Upper lobe of right lung (tissue), 1 donor: ENCODE measurements at regions not wholly inside any gene's neighbourhood (a gene's known extent, or its start where the extent isn't known, plus 50 kb on each side); places are given as distances from the start of the nearest gene placed in this dataset.

ENCODE experiments used
- ATAC-seq: fragments of 200-7000 bp; cut with Tn5 transposase; one replicate; pipeline ENCODE4 v1.9.1; 2020; ENCODE audit warnings: mild to moderate bottlenecking, moderate library complexity
- DNase-seq: peaks from one replicate; pipeline ENCODE4 v3.0.0-alpha.2; 2020
- H3K27ac ChIP-seq: fragments of 200-600 bp; one replicate; pipeline ENCODE4 v1.8.0; 2022
- H3K27me3 ChIP-seq: fragments of 200-600 bp; one replicate; pipeline ENCODE4 v1.8.0; 2022; ENCODE audit warnings: mild to moderate bottlenecking
- H3K36me3 ChIP-seq: fragments of 200-600 bp; one replicate; pipeline ENCODE4 v1.8.0; 2022
- H3K4me1 ChIP-seq: fragments of 200-600 bp; one replicate; pipeline ENCODE4 v1.8.0; 2022
- H3K4me3 ChIP-seq: fragments of 200-600 bp; one replicate; pipeline ENCODE4 v1.8.0; 2022; ENCODE audit warnings: mild to moderate bottlenecking
- H3K9me3 ChIP-seq: fragments of 200-600 bp; one replicate; pipeline ENCODE4 v1.8.0; 2022
- CTCF ChIP-seq: fragments of 200-600 bp; IDR thresholded peaks from one replicate; pipeline ENCODE4 v1.8.0; 2022; ENCODE audit warnings: antibody characterized with exemption
- intact Hi-C: fragments of 100-400 bp; cut with DNase I; formaldehyde crosslinking; loops from one replicate; pipeline ENCODE4 v1.11.0; 2022
- donor health status: DM: no; HTN: yes; CAD: no; lungs with severe emphysema.

GRCh38 chr2:117057016-117057415 lies 757.5 kb upstream of the DDX18 start:
- no peak overlapping the region for H3K27ac ChIP-seq
- intact Hi-C loops: no loop called here
- no peaks in the 10 kb centered on the region for H3K9me3 ChIP-seq
- DNase-seq (no peak), ATAC-seq (no peak)
- H3K27me3 ChIP-seq: no peaks in the 10 kb centered on the region
- no peaks in the 10 kb centered on the region for H3K36me3 ChIP-seq
- H3K4me3 ChIP-seq: no peak overlapping the region
- H3K4me1 ChIP-seq: no peaks in the 10 kb centered on the region
- no peak for TF ChIP-seq CTCF

- DNase-seq (no peak), ATAC-seq (no peak)
- H3K27ac ChIP-seq: no peak overlapping the region
- intact Hi-C loops: no loop called here
- no peaks in the 10 kb centered on the region for H3K9me3 ChIP-seq
- no peaks in the 10 kb centered on the region for H3K27me3 ChIP-seq
- no peak overlapping the region for H3K4me3 ChIP-seq
- no peaks in the 10 kb centered on the region for H3K36me3 ChIP-seq
- H3K4me1 ChIP-seq: no peaks in the 10 kb centered on the region
- no peak for TF ChIP-seq CTCF
These were observed 756.1 kb upstream of the DDX18 start for GRCh38 chr2:117058366-117058765.

GRCh38 chr2:117064021-117064420 lies 750.5 kb upstream of the DDX18 start:
- Histone ChIP-seq H3K36me3 (no peaks in the 10 kb centered on the region), H3K27me3 (no peaks in the 10 kb centered on the region), H3K27ac (no peak overlapping the region), H3K4me3 (no peak overlapping the region), H3K4me1 (no peaks in the 10 kb centered on the region), H3K9me3 (no peaks in the 10 kb centered on the region)
- intact Hi-C loops: no loop called here
- no peak for ATAC-seq
- TF ChIP-seq CTCF: no peak
- DNase-seq: no peak

GRCh38 chr2:117065912-117066311 lies 748.6 kb upstream of the DDX18 start:
- DNase-seq (no peak), ATAC-seq (no peak)
- intact Hi-C loops: no loop called here
- no peak for TF ChIP-seq CTCF
- H3K4me3 ChIP-seq: no peak overlapping the region
- H3K9me3 ChIP-seq: no peaks in the 10 kb centered on the region
- no peaks in the 10 kb centered on the region for H3K36me3 ChIP-seq
- no peaks in the 10 kb centered on the region for H3K4me1 ChIP-seq
- no peak overlapping the region for H3K27ac ChIP-seq
- H3K27me3 ChIP-seq: no peaks in the 10 kb centered on the region

- intact Hi-C loops: no loop called here
- H3K36me3 ChIP-seq: no peaks in the 10 kb centered on the region
- H3K9me3 ChIP-seq: no peaks in the 10 kb centered on the region
- H3K27ac ChIP-seq: no peak overlapping the region
- H3K4me3 ChIP-seq: no peak overlapping the region
- no peak for TF ChIP-seq CTCF
- ATAC-seq (no peak), DNase-seq (no peak)
- no peaks in the 10 kb centered on the region for H3K27me3 ChIP-seq
- no peaks in the 10 kb centered on the region for H3K4me1 ChIP-seq
These were observed 746.6 kb upstream of the DDX18 start for GRCh38 chr2:117067900-117068299.

GRCh38 chr2:117068371-117068770 lies 746.1 kb upstream of the DDX18 start:
- H3K9me3 ChIP-seq: no peaks in the 10 kb centered on the region
- no peak overlapping the region for H3K4me3 ChIP-seq
- H3K27me3 ChIP-seq: no peaks in the 10 kb centered on the region
- DNase-seq: no peak
- intact Hi-C loops: no loop called here
- TF ChIP-seq CTCF: no peak
- H3K27ac ChIP-seq: no peak overlapping the region
- H3K36me3 ChIP-seq: no peaks in the 10 kb centered on the region
- ATAC-seq: no peak
- H3K4me1 ChIP-seq: no peaks in the 10 kb centered on the region
